Motor neuron (in vitro differentiated cells): ENCODE measurements at regions not wholly inside any gene's neighbourhood (a gene's known extent, or its start where the extent isn't known, plus 50 kb on each side); places are given as distances from the start of the nearest gene placed in this dataset.

Experiments
- ATAC-seq, 8 experiments: fragments of 200-7000 bp; cut with Tn5 transposase; replicated peaks in 6 of 8; 2 replicates each; pipeline ENCODE4 v1.8.0; 2021; ENCODE audit warnings: mild to moderate bottlenecking in 8 of 8, moderate library complexity in 8 of 8
- H3K27ac ChIP-seq, 2 donors: fragments of 250-450 bp; sonication (Bioruptor Pico); 2 replicates each; pipeline ENCODE4 v1.9.0; 2021; ENCODE audit warnings: antibody characterized with exemption in 2 of 2, mild to moderate bottlenecking in 2 of 2, moderate library complexity in 1 of 2
- H3K4me1 ChIP-seq, 2 donors: fragments of 250-450 bp; sonication (Bioruptor Pico); replicated peaks in 1 of 2; 2 replicates each; pipeline ENCODE4 v1.6.1; 2021; ENCODE audit warnings: antibody characterized with exemption in 2 of 2, mild to moderate bottlenecking in 2 of 2, moderate library complexity in 1 of 2
- H3K4me3 ChIP-seq, 5 donors: fragments of 250-450 bp; sonication (Bioruptor Pico); 2 replicates each; pipeline ENCODE4 v1.9.0; 2021; ENCODE audit warnings: antibody characterized with exemption in 5 of 5, mild to moderate bottlenecking in 5 of 5, moderate library complexity in 4 of 5
- WGBS, 10 experiments: fragments of 450-650 bp; shearing (Covaris generic); methylation state at CpG; one replicate each; pipeline ENCODE4 v1.0.0; 2022; 5-methylcytosine and 5-hydroxymethylcytosine counted together
- in situ Hi-C, 9 experiments: fragments of 400-800 bp; cut with MboI; loops; one replicate each; pipeline ENCODE4 v1.15.0; 2021; ENCODE audit warnings: low sequenced_read_pairs in 9 of 9, low pct_unique_long_range_greater_than_20kb in 2 of 9; ENCODE audit not compliant: unreplicated experiment in 9 of 9

- ATAC-seq: no peak
- in situ Hi-C loops: no loop called here
- 20 to 100% (median 66%) methylated on average over 1 to 3 of the region's 6 CpGs; no CpG with 5 or more reads in 4 of the 10 experiments for WGBS, 10 experiments
Measured at GRCh38 chr20:50288128-50288623, 97.5 kb downstream of the CEBPB start.

GRCh38 chr20:50289581-50289980 is 99.0 kb downstream of the CEBPB start:
- no peak for ATAC-seq
- H3K4me1 ChIP-seq: peaks cover 13 to 15% of the 10 kb centered on the region in 2 donors
- no peak overlapping the region for H3K4me3 ChIP-seq
- no peak overlapping the region for H3K27ac ChIP-seq
- in situ Hi-C loops: no loop called here
- 70 to 100% (median 95%) methylated on average over 1 to 9 of the region's 10 CpGs; no CpG with 5 or more reads in 2 of the 10 experiments for WGBS, 10 experiments

More at GRCh38 chr20:50288128-50288623, 97.5 kb downstream of the CEBPB start:
- H3K4me3 ChIP-seq: no peak overlapping the region
- H3K27ac ChIP-seq: no peak overlapping the region
- peaks cover 13 to 18% of the 10 kb centered on the region in 2 donors for H3K4me1 ChIP-seq

GRCh38 chr20:50290112-50290511 is 99.5 kb downstream of the CEBPB start:
- in situ Hi-C loops: no loop called here
- Histone ChIP-seq H3K4me1 (peaks cover 11 to 13% of the 10 kb centered on the region in 2 donors), H3K4me3 (no peak overlapping the region), H3K27ac (no peak overlapping the region)
- ATAC-seq: no peak
- 82 to 100% (median 97%) methylated on average over 3 to 11 of the region's 12 CpGs; no CpG with 5 or more reads in 2 of the 10 experiments for WGBS, 10 experiments

- in situ Hi-C loops: no loop called here
- no peak for ATAC-seq
- Histone ChIP-seq H3K4me1 (peaks cover 8 to 10% of the 10 kb centered on the region in 2 donors), H3K4me3 (no peak overlapping the region), H3K27ac (no peak overlapping the region)
- WGBS, 10 experiments: 74 to 100% (median 86%) methylated on average over 1 to 5 of the region's 5 CpGs; no CpG with 5 or more reads in 3 of the 10 experiments
Measured at GRCh38 chr20:50290808-50291207, 100.2 kb downstream of the CEBPB start.

GRCh38 chr20:50291254-50292078 is 100.8 kb downstream of the CEBPB start:
- in situ Hi-C loops: no loop called here
- peaks cover 3 to 6% of the 10 kb centered on the region in 2 donors for H3K4me1 ChIP-seq
- 72 to 100% (median 88%) methylated on average over 1 to 4 of the region's 16 CpGs; no CpG with 5 or more reads in 5 of the 10 experiments for WGBS, 10 experiments

GRCh38 chr20:50292079-50292590 is 101.5 kb downstream of the CEBPB start:
- Histone ChIP-seq H3K4me3 (no peak overlapping the region), H3K4me1 (peaks cover 0 to 3% of the 10 kb centered on the region in 2 donors), H3K27ac (no peak overlapping the region)
- ATAC-seq: no peak
- in situ Hi-C loops: no loop called here
- WGBS, 10 experiments: 20 to 93% (median 76%) methylated on average over 2 to 6 of the region's 8 CpGs; no CpG with 5 or more reads in 5 of the 10 experiments

More at GRCh38 chr20:50291254-50292078, 100.8 kb downstream of the CEBPB start:
- no peak overlapping the region for H3K4me3 ChIP-seq
- no peak overlapping the region for H3K27ac ChIP-seq
- ATAC-seq: no peak

- 2 to 100% (median 70%) methylated on average over 1 to 10 of the region's 26 CpGs; no CpG with 5 or more reads in 4 of the 10 experiments for WGBS, 10 experiments
- in situ Hi-C loops: no loop called here
- no peak overlapping the region for H3K4me3 ChIP-seq
- ATAC-seq: peak; percentile 57 to 85 (median 80)
- peaks cover 0 to 3% of the 10 kb centered on the region in 2 donors for H3K4me1 ChIP-seq
- no peak overlapping the region for H3K27ac ChIP-seq
Measured at GRCh38 chr20:50292591-50293283, 102.1 kb downstream of the CEBPB start.

GRCh38 chr20:50293284-50294139 is 102.9 kb downstream of the CEBPB start:
- Histone ChIP-seq H3K27ac (no peak overlapping the region), H3K4me3 (no peak overlapping the region), H3K4me1 (peaks cover 0 to 3% of the 10 kb centered on the region in 2 donors)
- ATAC-seq: peak in 1 of 8 experiments; percentile 2
- WGBS, 10 experiments: 51 to 91% (median 74%) methylated on average over 1 to 9 of the region's 21 CpGs; no CpG with 5 or more reads in 3 of the 10 experiments
- in situ Hi-C loops: no loop called here

- Histone ChIP-seq H3K27ac (no peak overlapping the region), H3K4me1 (peaks cover 0 to 3% of the 10 kb centered on the region in 2 donors), H3K4me3 (no peak overlapping the region)
- in situ Hi-C loops: no loop called here
- WGBS, 10 experiments: 80 to 100% (median 93%) methylated on average over 1 to 4 of the region's 18 CpGs; no CpG with 5 or more reads in 3 of the 10 experiments
- peak in 2 of 8 experiments; percentile 2 to 17 for ATAC-seq
Measured at GRCh38 chr20:50294164-50295088, 103.8 kb downstream of the CEBPB start.

- H3K4me3 ChIP-seq: no peak overlapping the region
- ATAC-seq: no peak
- whole genome bisulfite sequencing, 10 experiments: 67 to 100% (median 83%) methylated on average over 1 to 5 of the region's 5 CpGs; no CpG with 5 or more reads in 3 of the 10 experiments
- in situ Hi-C loops: no loop called here
- peaks cover 0 to 3% of the 10 kb centered on the region in 2 donors for H3K4me1 ChIP-seq
- H3K27ac ChIP-seq: no peak overlapping the region
Measured at GRCh38 chr20:50295345-50295744, 104.7 kb downstream of the CEBPB start.

GRCh38 chr20:50295762-50296449 is 105.3 kb downstream of the CEBPB start:
- WGBS, 10 experiments: 50 to 100% (median 50%) methylated on average over 1 to 2 of the region's 20 CpGs; no CpG with 5 or more reads in 7 of the 10 experiments
- Histone ChIP-seq H3K4me1 (peaks cover 0 to 3% of the 10 kb centered on the region in 2 donors), H3K4me3 (no peak overlapping the region), H3K27ac (no peak overlapping the region)
- in situ Hi-C loops: no loop called here
- peak in 1 of 8 experiments; percentile 42 for ATAC-seq
